ENCODE measurements at regions not wholly inside any gene's neighbourhood (a gene's known extent, or its start where the extent isn't known, plus 50 kb on each side); places are given as distances from the start of the nearest gene placed in this dataset.
"Not testable (repeated sequence)": the region's sequence is repeated elsewhere in the genome, so short reads cannot be mapped to it uniquely, and the experiment has no call there.

DNA sequence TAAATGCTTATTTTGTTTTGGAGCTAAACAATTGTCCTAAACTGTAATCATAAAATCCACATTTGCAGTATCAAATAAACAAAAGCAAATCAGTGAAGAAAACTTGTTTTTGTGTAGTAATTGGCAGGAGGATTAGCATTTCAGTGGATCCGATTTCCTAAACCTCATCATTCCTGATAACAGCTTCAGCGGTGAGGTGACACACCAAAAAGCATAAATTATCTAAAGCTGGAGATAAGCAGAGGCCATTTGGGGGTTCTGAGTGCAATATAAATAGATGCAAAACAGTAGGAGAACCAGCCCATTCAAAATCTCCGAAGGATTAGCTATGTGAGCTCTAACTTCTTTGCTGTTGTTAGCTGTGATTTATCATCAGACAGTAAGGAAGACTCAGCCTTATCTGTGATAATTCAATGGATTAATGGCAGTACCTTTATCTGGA, 235.8 kb downstream of the EPHA7 start:
- DNase-seq, result no peak

DNA sequence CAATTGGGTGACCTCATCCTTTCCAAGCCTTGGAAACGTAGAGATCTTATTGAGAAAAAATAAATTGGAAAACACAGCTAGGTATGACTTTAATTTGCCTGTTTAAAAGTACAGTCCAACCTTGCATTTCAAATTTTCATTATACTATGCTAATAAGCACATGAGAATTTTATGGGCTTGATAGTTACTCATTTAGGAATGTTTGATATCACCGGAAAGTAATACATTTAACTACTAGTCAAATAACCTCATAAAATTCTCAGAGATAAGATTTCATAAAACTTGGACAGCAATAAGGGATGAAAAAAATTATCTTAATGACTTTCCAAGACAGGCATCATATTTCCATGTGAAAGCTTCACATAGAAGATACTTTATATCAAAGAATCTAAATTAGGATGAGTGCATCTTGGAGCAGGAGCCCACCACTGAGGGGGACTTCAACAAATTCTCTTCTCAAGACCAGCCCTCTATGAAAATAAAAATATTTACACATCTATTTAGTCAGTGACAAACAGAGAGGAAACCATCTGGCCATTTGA, 236.3 kb downstream of the EPHA7 start:
- DNase-seq, result no peak

DNA sequence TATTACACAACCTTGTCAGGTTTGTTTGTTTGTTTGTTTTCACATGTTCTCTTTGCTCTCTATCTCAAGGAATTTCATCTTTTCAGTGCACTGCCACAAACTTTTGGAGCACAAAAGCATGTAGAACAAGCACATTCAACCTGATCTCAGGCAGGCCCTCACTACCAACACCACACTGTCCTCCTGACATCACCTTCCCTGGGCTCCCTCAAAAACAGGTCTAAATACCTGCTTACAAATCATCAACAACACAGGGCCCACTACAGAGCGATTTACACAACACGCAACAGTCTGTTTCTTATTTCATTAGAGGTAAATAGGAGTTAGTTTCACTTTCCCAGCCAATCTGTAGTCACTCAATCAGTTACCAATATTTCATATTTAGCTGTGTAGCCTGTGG, 241.4 kb downstream of the EPHA7 start:
- no peak for DNase-seq

DNA sequence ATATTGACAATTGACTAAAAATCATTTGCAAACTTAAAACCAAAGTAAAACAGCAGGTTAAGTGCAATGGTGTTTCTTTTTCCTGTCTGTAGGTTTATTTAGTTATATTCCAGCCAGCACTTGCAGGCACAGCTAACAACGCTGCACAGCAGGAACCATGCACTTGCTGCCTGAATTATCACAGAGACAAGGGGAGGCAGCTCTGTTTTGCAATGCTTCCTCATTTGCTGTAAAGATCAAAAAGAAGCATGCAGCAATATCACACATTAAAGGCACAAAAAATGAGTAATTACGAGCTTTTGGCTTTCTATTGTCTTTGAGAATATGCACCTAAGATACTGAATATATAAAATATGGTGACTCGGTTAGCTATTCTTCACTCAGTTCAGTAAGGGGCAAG, 241.9 kb downstream of the EPHA7 start:
- no peak for DNase-seq

DNA sequence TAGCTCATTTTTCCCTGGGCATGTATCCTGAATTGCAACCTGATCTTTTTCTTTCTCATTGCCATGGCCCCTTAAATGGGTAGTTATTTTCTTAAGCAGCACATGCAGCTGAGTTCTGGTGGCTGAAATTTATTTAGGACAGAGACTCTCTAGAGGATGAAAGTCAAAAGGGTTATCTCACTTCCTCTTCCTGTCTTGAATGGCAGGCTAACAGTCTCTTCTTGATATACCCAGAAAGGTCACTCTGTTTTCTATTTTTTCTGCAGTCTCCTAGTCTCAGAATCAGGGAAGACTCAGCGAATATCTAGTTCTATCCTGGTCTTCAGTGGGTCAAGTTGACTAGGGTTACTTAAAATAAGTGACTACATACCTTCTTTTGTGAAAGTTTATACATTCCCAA, 243.3 kb downstream of the EPHA7 start:
- no peak for DNase-seq

DNA sequence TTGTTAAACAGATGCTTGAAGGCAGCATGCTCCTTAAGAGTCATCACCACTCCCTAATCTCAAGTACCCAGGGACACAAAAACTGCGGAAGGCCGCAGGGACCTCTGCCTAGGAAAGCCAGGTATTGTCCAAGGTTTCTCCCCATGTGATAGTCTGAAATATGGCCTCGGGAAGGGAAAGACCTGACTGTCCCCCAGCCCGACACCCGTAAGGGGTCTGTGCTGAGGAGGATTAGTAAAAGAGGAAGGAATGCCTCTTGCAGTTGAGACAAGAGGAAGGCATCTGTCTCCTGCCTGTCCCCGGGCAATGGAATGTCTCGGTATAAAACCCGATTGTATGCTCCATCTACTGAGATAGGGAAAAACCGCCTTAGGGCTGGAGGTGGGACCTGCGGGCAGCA, 245.8 kb downstream of the EPHA7 start:
- not testable (repeated sequence) for DNase-seq

DNA sequence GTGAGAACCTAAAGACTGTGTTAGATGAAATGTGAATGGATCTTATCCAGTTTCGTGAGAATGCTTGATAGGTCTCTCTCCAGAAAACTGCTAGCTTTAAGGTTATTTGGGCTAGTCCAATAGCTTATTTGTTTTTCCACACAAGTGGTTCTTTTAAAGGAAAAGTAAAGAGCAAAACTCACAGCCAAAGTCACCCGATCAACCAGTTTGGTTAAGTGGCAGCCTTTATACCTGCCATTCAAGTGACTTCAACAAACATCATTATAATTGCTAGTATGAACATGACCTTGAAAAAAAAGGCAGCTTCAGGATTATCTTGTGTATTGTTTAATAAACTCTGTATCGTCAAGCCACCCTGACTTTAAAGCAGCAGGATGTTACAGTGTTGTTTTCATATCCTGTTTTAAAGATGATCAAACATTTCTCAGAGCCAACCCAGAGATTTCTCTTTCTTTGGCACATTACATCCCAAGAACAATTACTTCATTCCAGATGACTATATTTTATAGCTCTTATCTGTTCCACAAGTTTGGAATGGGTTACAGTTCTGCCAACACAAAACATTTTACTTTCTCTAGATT, 253.4 kb downstream of the EPHA7 start:
- DNase-seq, result no peak

DNA sequence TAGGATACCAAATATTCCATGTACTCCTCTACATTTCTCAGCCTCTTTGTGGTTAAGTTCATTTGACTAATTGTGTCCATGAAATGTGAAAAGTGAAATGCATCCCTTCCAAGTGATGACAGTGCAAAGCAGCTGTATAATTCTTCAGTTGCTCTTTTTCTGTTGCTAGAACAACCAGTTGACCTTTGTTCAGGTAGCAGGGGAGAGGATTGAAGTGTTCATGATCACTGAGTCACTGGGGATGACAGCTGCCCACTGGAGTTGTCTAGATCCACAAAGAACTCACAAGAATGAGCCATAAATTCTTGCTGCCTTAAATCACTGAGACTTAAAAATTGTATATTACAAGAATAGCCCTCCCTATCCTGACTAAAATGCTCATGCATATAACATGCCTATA, 254.6 kb downstream of the EPHA7 start:
- no peak for DNase-seq

DNA sequence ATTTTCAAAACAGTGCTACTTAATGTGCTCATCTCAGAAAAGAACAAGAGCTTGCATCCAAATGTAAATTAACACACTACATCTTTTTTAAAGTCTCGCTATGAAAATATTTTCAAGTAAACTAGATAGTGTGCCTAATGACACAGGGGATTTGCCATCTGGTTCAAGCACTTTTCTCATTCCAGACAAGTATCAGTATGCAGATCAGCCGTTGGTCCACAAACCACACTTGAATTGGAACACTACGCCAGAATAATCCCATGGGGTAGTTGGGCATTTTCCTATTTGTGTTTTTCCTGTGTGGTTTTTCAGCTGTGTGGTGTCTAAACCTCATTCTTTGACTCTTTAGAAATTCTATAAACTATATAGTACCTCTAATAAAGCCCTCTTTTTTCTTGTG, 256.2 kb downstream of the EPHA7 start:
- no peak for DNase-seq

DNA sequence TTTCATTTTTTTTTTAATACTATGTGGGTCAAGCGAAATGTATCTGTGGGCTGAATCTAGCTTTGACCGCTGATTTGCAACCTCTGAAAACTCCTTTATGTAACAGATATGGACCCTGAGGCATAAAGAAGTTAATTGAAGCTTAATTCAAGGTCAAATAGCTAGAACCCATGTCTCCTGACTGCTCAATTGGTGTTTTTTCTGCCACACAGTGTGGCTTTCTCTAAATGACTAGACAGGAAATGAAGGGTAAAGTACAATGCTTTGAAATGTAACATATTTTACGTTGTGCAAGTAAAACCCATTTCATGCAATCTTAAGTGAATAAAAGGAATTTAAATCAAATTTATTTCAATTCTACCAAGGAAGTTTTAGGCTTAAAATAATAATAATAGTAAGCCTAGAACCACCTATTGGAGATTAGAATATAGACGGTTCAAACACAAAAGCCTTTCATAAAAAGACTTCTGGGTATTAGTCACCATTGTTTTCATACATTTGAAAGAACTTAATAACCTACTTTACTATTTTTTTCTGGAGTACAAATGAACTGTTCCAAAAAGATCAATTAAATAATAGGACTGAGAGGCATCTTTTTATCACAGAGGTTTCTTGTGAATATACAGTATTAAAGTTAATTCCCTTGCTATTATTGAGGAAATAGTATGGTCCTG, 279.8 kb downstream of the EPHA7 start:
- no peak for DNase-seq

DNA sequence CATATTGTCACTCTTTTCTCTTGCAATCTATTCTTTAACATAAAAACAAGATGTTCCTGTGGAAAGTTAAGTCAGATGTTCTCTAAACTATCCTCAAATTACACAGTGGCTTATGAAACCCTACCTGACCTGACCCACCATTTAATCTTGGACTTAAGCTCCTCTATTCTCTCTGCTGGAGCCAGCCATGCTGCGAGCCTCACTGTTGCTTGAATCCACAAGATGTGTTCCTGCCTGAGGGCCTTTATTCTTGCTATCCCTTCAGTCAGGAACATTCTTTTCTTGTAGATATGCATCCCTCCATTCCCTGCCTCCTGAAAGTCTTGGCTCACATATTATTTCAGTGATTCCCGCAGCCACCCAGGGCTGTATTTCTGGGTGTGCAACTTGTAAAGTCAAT, 283.2 kb downstream of the EPHA7 start:
- no peak for DNase-seq

DNA sequence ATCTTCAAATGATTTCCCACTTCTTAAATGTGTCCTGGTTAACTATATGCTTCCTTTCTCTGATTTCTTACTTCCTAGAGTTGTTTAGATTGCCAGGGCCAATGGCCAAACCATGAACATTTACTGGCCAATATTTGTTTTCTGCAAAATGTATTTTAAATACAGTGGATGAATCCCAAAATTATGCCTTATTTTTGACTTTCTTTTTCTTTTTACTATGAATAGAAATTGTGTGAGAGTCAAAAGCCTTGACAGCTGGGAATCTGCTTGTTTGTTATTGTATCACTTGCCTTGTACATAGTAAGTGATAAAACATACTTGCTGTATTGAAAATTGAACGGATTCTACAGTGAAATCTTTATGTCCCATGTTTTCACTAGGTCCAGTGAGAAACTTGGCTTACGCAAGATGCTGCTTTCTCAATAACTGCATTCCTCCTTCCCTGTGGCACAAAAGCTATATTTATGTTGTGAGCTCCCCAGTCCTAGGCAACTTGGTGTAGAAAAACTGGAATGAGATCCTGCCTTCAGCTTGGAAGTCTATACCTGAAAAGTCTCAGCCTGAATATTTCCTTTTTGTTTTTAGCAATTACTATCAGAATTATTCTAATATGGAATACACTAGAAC, 295.2 kb downstream of the EPHA7 start:
- no peak for DNase-seq

DNA sequence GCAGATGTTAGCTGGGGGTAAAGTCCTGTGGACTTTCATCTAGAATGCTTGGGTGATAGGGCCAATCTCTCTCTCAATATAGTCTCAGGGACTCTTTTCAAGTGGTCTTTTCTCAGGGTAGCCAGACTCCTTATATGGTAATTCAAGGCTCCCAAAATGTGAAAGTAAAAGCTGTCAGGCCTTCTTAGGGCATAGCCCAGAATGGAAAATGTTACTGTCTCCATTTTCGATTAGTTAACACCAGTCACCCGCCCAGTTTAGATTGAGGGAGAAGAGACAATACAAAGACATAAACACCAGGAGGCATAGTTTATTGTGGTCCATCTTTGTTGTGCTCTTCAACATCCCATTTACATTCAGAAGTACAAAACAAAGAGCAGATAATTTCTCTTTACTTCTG, 295.8 kb downstream of the EPHA7 start:
- DNase-seq, result no peak

DNA sequence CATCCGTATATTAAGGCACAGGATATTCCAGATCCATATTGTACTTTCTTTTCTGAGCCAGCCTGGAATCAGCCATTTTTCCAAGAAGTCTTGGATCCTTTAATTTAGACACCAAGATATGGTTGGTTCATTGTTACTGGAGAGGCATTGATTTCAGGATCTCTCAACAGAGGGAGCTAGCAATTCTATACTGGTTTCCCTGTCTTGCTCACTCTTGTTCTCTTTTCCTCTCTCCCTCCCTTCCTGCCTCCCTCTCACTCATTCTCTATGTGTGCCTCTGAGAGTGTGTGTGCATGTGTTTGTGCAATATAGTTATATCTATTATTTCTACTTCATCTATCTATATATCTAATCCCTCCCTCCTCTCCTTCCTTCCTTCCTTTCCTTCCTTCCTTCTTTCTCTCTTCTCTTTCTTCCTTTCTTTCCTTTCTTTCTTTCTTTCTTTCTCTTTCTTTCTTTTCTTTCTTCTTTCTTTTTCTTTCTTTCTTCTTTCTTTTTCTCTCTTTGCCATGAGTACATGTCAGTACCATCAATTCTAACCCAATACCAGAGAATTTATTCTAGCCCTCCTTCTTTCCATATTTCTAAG, 299.1 kb downstream of the EPHA7 start:
- no peak for DNase-seq

DNA sequence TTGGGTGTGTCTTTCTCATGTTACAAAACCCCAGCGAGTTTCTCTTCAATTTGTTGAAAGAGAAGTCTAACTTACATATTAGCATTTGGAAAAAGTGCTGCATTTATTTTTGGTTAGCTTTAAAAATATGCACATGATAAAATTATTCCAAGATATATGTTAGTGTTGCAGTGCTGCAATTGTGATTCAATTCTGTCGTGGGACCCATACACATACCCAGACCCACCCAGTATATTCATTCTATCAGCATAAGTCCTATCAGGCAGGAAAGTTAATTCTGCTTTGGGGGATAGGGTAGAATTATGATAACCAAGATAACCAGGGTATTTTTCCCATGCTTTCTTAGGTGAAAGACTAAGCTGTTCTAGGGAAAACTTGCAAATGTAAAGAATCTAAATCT, 313.5 kb downstream of the EPHA7 start:
- DNase-seq, result no peak

DNA sequence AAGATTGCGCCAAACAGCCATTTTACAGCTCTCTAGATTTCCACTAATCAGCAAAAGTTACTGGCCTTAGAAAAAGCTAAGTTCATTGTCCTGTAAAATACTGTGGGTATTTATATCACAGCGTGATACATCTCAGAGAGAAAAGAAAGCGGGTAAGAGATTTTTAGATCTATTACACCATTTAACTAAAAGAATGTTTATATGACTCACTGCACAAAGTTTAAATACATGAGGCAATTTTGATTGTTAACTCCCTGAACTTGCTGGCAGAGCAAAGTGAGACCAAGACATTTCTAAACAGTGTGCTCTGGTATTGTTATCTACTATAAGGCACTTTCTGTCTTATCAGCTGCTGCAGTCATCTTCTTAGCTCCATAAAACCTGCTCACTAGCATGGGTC, 314.3 kb downstream of the EPHA7 start:
- DNase-seq, result no peak

DNA sequence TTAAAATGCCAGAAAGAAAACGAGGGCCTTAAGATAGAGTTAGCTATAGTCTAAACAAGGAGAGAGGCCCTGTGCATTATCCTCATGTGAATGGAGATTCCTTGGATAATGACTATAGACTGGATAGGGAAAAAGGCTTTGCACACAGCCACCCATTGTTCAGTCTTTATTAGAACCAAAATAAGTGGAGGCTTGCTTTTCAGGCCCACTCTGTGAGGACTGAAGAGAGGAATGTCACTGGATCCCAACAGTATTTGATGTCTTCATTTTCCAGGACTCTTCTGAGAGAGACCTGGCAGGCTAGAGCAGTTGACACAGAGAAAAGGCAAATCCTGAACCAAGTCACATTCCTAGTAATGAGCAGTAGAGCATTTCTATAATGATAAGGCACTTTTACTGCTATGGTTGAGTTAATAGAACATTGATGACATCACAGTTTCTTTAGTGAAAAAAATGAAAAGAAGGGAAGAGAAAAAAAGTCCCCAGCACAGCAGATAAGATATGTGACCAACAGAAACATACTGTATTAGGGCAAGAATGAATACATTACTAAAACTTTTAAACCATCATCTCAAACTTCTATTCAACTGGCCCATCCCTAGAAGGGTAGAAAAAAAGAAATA, 315.1 kb downstream of the EPHA7 start:
- DNase-seq, result no peak

DNA sequence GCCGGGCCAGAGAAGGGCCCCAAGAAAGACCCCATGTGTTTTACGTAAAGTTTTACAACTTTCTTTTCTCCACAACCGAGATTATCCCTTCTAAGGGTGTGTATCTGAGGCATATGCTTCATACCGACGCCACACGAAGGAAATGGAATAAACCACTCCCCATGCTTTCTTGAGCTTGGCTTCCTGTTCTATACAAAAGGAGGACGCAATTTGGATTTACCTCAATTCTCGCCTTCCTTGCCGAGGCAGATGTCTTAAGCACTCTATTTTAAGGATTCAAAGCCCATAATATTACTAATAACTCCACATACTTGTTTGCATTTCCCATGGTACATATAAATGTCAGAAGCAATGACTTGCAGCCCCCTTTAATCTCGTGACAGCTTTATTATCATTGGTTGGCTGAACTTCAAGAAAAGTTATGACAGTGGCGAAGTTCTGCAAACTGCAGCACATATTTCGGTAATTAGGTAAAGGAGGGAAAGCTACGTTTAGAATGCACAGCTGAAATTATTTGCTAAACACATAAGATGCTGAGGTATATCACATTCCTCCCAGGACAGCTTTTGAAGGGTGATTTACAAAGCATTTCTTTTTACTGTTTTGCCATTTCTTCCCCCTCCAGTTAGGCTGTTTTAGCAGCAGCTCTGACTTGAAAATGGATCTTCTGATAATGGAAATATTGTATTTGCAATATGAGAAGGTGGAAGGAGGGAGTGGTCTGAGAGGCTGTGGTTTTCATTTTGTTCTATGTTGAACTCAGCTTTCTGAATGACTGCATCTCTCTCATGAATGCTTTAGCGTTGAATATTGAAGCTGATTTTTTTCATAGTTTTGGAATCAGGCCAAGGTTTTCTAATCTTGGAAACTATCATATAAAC, 330.5 kb downstream of the EPHA7 start:
- DNase-seq, result no peak

DNA sequence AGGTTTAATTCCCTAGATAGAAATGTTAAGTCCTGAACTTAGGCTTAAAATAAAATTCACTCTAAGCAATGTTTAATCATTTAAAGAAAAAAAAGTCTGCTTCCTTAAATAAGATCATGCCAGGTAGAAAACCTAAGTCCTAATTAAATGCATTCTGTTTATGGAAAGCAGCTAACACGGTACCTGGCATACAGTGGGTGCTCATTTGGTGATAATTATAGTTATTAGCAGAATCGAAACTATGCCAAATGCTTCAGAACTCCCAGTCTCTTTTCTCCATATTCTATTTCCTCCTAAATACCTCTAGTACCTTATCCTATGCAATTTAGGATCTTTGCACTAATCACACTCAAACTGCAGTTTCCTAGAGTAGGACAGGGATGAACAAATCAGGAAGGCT, 331.8 kb downstream of the EPHA7 start:
- no peak for DNase-seq

DNA sequence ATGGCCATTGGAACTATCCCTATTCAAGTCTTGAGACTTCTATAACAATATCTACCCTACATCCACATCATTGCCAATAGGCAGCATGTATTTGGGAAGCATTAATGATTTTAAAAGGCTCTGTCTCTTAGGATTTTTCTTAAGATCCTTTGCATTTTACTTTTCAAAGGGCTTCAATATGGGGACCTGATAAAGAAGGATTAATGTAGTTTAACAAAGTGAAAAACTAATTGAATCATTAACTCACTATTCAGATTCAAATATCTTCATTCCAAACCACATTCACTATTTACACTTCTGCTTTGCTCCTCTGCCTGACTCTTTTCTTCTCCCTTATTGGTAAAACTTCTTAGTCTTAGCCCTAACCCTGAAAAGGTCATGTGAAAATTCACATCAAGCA, 333.0 kb downstream of the EPHA7 start:
- no peak for DNase-seq

DNA sequence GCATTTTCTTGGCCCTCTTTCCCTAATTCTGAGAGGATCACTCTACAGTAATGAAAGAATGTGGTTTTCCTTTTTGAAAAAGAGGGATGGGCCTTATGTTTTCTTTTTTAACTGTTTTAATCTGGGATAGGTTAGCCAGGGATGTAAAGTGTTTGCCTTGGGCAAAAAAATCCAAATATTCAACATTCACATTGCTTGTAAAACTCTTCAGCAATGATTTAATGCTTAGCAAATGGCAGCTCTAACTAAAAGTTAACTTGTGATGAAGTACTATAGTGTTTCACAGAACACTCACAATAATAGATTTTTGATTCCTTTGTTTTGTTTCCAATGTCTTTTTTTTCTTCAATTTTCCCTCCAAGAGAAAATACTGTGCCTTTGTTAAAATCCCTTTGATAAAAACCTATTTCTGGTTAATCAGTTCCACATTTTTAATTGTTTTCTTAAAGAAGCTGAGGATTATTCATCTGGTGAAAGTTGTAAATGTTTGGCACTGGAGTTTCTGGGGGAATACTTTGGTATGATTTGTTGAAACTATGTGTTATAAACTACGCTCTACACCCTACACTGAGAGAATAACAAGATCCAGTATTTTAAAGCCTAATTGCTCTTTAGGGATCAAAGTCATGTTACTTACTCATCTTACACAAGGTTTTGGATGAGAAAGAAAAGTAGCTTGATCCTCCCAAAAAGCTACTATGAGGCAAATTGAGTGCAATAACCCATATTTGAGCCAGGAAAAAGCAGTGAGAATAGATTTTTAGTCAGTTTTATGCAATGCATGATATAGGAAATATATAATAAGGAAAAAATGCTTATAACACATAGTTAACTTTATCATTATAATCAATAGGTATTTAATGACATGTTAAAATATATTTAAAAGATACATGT, 335.8 kb downstream of the EPHA7 start:
- no peak for DNase-seq
